GM06990 (cell line): ENCODE measurements at regions not wholly inside any gene's neighbourhood (a gene's known extent, or its start where the extent isn't known, plus 50 kb on each side); places are given as distances from the start of the nearest gene placed in this dataset.

ENCODE experiments used
- DNase-seq: peaks from one replicate; pipeline ENCODE4 v3.0.0-alpha.2; 2011; ENCODE audit not compliant: insufficient read length; ENCODE audit errors: extremely low read depth
- H3K27me3 ChIP-seq: replicated peaks from 2 replicates; pipeline ENCODE4 v1.6.0; 2011; ENCODE audit warnings: low read length; ENCODE audit not compliant: control insufficient read depth, insufficient read depth
- H3K36me3 ChIP-seq: 2 replicates; pipeline ENCODE4 v1.5.1; 2011; ENCODE audit warnings: low read length; ENCODE audit not compliant: control insufficient read depth, insufficient read depth
- H3K4me3 ChIP-seq: replicated peaks from 2 replicates; pipeline ENCODE4 v1.5.1; 2011; ENCODE audit warnings: low read depth, mild to moderate bottlenecking, control low read depth, low read length
- TF ChIP-seq, protein P1 (sequence below): IDR thresholded peaks from 2 replicates; pipeline ENCODE4 v1.5.1; 2011; ENCODE audit warnings: low read length, control low read depth, mild to moderate bottlenecking, inconsistent platforms; ENCODE audit not compliant: insufficient read depth, poor library complexity, severe bottlenecking

DNA sequence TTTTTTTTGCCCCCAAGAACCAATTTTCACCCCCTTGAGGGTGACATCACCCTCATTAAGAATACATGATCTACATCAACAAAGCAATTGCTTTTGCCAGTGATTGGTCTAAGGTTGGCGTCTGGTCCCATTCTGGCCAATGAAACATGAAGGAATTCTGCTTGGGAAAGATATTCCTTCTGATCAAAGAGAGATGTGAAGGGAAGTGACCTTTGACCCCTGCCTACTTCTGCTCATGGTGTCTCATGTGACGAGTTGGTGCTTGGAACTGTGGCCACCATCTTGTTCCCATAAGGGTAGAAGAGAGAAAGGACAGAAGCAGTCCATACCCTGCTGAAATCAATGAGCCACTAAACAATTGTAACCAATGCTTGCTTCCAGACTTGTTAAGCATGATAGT lies 85.1 kb downstream of the LBH start:
- H3K36me3 ChIP-seq, result no peaks in the 10 kb centered on the region
- no peaks in the 10 kb centered on the region for H3K27me3 ChIP-seq
- no peak for DNase-seq
- no peak overlapping the region for H3K4me3 ChIP-seq
- TF ChIP-seq, protein P1, sequence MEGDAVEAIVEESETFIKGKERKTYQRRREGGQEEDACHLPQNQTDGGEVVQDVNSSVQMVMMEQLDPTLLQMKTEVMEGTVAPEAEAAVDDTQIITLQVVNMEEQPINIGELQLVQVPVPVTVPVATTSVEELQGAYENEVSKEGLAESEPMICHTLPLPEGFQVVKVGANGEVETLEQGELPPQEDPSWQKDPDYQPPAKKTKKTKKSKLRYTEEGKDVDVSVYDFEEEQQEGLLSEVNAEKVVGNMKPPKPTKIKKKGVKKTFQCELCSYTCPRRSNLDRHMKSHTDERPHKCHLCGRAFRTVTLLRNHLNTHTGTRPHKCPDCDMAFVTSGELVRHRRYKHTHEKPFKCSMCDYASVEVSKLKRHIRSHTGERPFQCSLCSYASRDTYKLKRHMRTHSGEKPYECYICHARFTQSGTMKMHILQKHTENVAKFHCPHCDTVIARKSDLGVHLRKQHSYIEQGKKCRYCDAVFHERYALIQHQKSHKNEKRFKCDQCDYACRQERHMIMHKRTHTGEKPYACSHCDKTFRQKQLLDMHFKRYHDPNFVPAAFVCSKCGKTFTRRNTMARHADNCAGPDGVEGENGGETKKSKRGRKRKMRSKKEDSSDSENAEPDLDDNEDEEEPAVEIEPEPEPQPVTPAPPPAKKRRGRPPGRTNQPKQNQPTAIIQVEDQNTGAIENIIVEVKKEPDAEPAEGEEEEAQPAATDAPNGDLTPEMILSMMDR, result no peak

DNA sequence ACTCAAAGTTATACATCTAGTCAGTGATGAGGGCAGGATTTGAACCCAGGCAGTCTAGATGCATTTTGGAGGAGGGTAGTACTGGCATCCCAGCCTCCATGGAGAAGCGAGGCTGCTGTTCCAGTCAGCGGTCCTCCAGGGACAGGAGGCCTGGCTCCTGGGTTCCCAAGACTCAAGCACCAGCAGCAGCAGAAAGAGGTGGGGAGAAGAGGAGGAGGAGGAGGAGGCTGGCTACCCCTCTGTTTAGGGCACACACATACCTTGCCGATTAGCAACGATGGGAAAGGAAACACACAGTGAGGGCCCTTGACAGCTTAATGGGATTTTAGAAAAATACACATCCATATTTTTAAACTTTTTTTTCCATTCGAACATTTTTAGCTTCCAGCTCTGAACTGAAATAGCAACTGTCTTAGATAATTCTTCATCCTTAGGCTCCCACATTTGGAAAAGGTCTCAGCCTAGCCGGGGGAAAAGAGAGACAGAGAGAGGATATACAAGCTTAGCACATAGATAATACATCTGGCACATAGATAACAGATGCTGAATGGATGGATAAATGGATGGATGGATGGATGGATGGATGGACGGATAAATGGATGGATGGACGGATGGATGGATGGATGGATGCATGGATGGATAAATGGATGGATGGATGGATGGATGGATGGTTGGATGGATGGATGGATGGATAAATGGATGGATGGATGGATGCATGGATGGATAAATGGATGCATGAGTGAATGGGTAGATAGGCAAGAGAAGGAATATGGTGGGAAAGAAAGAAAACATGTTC lies 87.9 kb downstream of the LBH start:
- Histone ChIP-seq H3K4me3 (no peak overlapping the region), H3K27me3 (no peaks in the 10 kb centered on the region), H3K36me3 (no peaks in the 10 kb centered on the region)
- TF ChIP-seq, protein P1, result no peak
- DNase-seq, result no peak

DNA sequence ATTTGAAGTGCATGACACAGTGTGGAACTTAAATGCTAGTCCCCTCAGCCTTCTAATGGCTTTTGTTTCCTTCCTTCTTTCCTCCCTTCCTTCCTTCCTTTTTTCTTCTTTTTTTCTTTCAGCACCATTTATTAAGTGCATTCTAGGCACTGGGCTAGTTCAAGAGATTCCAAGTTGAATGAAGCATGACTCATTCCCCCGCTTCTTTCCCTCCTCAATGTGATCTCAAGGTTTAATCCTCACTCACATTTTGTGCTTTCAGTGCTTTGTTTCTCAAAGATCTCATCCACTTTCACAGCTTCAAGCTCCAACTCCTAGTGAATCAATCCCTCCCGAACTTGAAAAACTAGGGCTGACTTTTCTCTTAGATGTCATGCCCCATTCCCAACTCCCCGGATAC lies 90.1 kb downstream of the LBH start:
- Histone ChIP-seq H3K27me3 (no peaks in the 10 kb centered on the region), H3K4me3 (no peak overlapping the region), H3K36me3 (no peaks in the 10 kb centered on the region)
- no peak for DNase-seq
- TF ChIP-seq, protein P1, result no peak

DNA sequence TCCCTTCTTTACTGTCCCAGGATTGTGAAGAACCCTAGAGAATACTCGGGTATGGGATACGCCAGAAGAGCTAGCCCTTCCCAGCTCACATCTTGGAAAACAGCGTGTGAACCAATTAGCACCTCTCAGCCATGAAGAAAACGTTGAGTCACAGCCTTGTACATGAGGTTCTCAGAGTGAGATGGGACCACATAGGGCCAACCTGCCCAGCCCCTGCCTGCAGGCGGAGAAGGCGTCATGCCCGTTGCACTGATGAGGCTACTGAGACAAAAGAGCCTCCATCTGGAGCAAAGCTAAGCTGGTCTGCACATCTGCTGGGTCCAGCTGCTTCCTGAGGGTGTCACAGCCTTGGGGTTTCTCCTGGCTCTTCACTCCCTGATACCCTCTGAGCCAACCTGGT lies 92.2 kb downstream of the LBH start:
- DNase-seq, result no peak
- no peaks in the 10 kb centered on the region for H3K27me3 ChIP-seq
- TF ChIP-seq, protein P1, result no peak
- H3K4me3 ChIP-seq, result no peak overlapping the region
- no peaks in the 10 kb centered on the region for H3K36me3 ChIP-seq

DNA sequence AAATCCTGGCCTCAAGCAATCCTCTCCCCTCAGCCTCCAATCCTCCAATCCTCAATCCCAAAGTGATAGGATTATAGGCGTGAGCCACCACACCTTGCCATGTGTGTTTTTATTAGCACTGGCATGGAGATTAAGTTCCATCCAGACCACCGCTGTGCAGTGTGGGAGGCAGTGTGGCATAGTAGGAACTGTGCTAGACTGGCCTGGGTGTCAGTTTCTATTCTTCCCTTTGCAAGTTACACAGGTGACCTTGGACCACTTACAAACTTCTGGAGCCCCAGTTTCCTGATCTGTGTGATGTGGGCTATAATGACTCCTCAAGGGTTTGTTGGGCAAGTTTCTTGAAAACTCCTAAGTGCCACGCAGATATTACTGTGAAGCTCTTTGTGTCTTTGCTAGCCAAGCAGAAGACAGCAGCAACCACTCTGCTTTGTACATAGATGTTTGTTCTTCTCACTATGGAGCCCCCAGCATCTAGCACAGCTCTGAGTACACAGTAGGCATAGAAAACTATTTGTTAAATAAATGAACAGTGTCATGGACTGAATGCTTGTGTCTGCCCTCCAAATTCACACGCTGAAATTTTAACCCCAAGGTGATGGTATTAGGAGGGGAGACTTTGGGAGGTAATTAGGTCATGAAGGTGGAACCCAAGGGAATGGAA lies 93.0 kb downstream of the LBH start:
- Histone ChIP-seq H3K27me3 (no peaks in the 10 kb centered on the region), H3K36me3 (no peaks in the 10 kb centered on the region), H3K4me3 (no peak overlapping the region)
- TF ChIP-seq, protein P1, result no peak
- DNase-seq, result no peak
